Nephron (organoid): ENCODE measurements at regions not wholly inside any gene's neighbourhood (a gene's known extent, or its start where the extent isn't known, plus 50 kb on each side); places are given as distances from the start of the nearest gene placed in this dataset.

ENCODE experiments used
- H3K27ac Mint-ChIP-seq, 3 experiments: 2 replicates each; pipeline ENCODE4 v1.8.0; 2020; ENCODE audit warnings: mixed read lengths in 3 of 3, mild to moderate bottlenecking in 2 of 3, moderate library complexity in 1 of 3
- H3K27me3 Mint-ChIP-seq: 2 replicates; pipeline ENCODE4 v1.8.0; 2021; ENCODE audit warnings: low read depth, mild to moderate bottlenecking, moderate library complexity, mixed read lengths
- H3K36me3 Mint-ChIP-seq: 2 replicates; pipeline ENCODE4 v1.8.0; 2020; ENCODE audit warnings: low read depth, mixed read lengths
- H3K4me1 Mint-ChIP-seq: 2 replicates; pipeline ENCODE4 v1.8.0; 2020; ENCODE audit warnings: mixed read lengths
- H3K4me3 Mint-ChIP-seq, 3 experiments: 2 replicates each; pipeline ENCODE4 v1.8.0; 2020; ENCODE audit warnings: mild to moderate bottlenecking in 3 of 3, mixed read lengths in 3 of 3, moderate library complexity in 2 of 3
- H3K9me3 Mint-ChIP-seq: 2 replicates; pipeline ENCODE4 v1.8.0; 2020; ENCODE audit warnings: mixed read lengths
- CTCF ChIP-seq, 3 experiments: fragments of 200-600 bp; sonication (generic); IDR thresholded peaks; one replicate each; pipeline ENCODE4 v1.5.0; 2021; ENCODE audit warnings: antibody characterized with exemption in 3 of 3; ENCODE audit not compliant: unreplicated experiment in 3 of 3

- H3K36me3 Mint-ChIP-seq, result no peaks in the 10 kb centered on the region
- no peak overlapping the region for H3K4me3 Mint-ChIP-seq
- no peak for TF ChIP-seq CTCF (IDR thresholded peaks at IDR 0.05; ENCODE audit: unreplicated experiment in 3 of 3)
- no peaks in the 10 kb centered on the region for H3K27me3 Mint-ChIP-seq
- peaks cover 9% of the 10 kb centered on the region for H3K9me3 Mint-ChIP-seq
- H3K4me1 Mint-ChIP-seq, result no peaks in the 10 kb centered on the region
- H3K27ac Mint-ChIP-seq, result no peak overlapping the region
These were observed 555.0 kb upstream of the ADGRL4 start for GRCh38 chr1:79561521-79561978.

- no peaks in the 10 kb centered on the region for H3K36me3 Mint-ChIP-seq
- no peaks in the 10 kb centered on the region for H3K27me3 Mint-ChIP-seq
- H3K4me3 Mint-ChIP-seq, result no peak overlapping the region
- H3K27ac Mint-ChIP-seq, result no peak overlapping the region
- peaks cover 5% of the 10 kb centered on the region for H3K9me3 Mint-ChIP-seq
- no peaks in the 10 kb centered on the region for H3K4me1 Mint-ChIP-seq
- no peak for TF ChIP-seq CTCF (IDR thresholded peaks at IDR 0.05; ENCODE audit: unreplicated experiment in 3 of 3)
These were observed 549.7 kb upstream of the ADGRL4 start for GRCh38 chr1:79556189-79556588.

GRCh38 chr1:79554688-79555087 is 548.2 kb upstream of the ADGRL4 start:
- no peak for TF ChIP-seq CTCF (IDR thresholded peaks at IDR 0.05; ENCODE audit: unreplicated experiment in 3 of 3)
- Mint-ChIP-seq H3K27me3 (peaks cover 8% of the 10 kb centered on the region), H3K9me3 (no peaks in the 10 kb centered on the region), H3K4me1 (no peaks in the 10 kb centered on the region), H3K36me3 (no peaks in the 10 kb centered on the region), H3K4me3 (no peak overlapping the region), H3K27ac (no peak overlapping the region)

- no peak overlapping the region for H3K4me3 Mint-ChIP-seq
- TF ChIP-seq CTCF (IDR thresholded peaks at IDR 0.05; ENCODE audit: unreplicated experiment in 3 of 3), result no peak
- peaks cover 8% of the 10 kb centered on the region for H3K27me3 Mint-ChIP-seq
- H3K36me3 Mint-ChIP-seq, result no peaks in the 10 kb centered on the region
- no peaks in the 10 kb centered on the region for H3K9me3 Mint-ChIP-seq
- H3K4me1 Mint-ChIP-seq, result no peaks in the 10 kb centered on the region
- H3K27ac Mint-ChIP-seq, result no peak overlapping the region
These were observed 544.8 kb upstream of the ADGRL4 start for GRCh38 chr1:79551321-79551720.

GRCh38 chr1:79550402-79550801 is 543.9 kb upstream of the ADGRL4 start:
- no peaks in the 10 kb centered on the region for H3K4me1 Mint-ChIP-seq
- no peak for TF ChIP-seq CTCF (IDR thresholded peaks at IDR 0.05; ENCODE audit: unreplicated experiment in 3 of 3)
- no peak overlapping the region for H3K27ac Mint-ChIP-seq
- no peak overlapping the region for H3K4me3 Mint-ChIP-seq
- no peaks in the 10 kb centered on the region for H3K36me3 Mint-ChIP-seq
- H3K9me3 Mint-ChIP-seq, result no peaks in the 10 kb centered on the region
- peaks cover 8% of the 10 kb centered on the region for H3K27me3 Mint-ChIP-seq

GRCh38 chr1:79549201-79549600 is 542.7 kb upstream of the ADGRL4 start:
- no peak overlapping the region for H3K4me3 Mint-ChIP-seq
- H3K4me1 Mint-ChIP-seq, result no peaks in the 10 kb centered on the region
- no peaks in the 10 kb centered on the region for H3K9me3 Mint-ChIP-seq
- H3K27ac Mint-ChIP-seq, result no peak overlapping the region
- H3K27me3 Mint-ChIP-seq, result peaks cover 8% of the 10 kb centered on the region
- no peak for TF ChIP-seq CTCF (IDR thresholded peaks at IDR 0.05; ENCODE audit: unreplicated experiment in 3 of 3)
- H3K36me3 Mint-ChIP-seq, result no peaks in the 10 kb centered on the region
